GM12874 (cell line): ENCODE measurements at regions not wholly inside any gene's neighbourhood (a gene's known extent, or its start where the extent isn't known, plus 50 kb on each side); places are given as distances from the start of the nearest gene placed in this dataset.

ENCODE experiments used
- TF ChIP-seq, protein P1 (sequence below): IDR thresholded peaks from 2 replicates; pipeline ENCODE4 v1.5.1; 2011; ENCODE audit warnings: low read depth, mild to moderate bottlenecking, control low read depth, low read length, moderate library complexity; ENCODE audit not compliant: insufficient read depth

DNA sequence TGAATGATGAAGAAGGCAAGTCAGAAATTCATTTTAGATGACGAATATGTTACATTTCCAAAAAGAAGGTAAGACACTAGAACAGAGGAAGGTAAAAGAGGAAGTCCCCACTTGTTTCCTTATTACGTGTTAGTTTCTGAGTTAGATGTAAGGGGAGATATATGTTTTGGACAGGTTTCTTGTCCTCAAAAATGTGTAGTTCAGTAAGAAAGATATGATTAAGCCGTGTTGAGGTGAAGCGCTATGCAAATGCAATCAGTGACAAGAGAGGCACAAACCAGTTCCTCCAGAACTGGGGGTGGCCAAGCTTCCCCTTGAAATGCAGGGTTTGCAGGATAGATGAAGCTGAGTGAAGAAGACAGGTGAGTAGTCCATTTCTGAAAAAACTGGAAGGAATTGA lies 293.3 kb upstream of the RUNX1 start:
- TF ChIP-seq, protein P1, sequence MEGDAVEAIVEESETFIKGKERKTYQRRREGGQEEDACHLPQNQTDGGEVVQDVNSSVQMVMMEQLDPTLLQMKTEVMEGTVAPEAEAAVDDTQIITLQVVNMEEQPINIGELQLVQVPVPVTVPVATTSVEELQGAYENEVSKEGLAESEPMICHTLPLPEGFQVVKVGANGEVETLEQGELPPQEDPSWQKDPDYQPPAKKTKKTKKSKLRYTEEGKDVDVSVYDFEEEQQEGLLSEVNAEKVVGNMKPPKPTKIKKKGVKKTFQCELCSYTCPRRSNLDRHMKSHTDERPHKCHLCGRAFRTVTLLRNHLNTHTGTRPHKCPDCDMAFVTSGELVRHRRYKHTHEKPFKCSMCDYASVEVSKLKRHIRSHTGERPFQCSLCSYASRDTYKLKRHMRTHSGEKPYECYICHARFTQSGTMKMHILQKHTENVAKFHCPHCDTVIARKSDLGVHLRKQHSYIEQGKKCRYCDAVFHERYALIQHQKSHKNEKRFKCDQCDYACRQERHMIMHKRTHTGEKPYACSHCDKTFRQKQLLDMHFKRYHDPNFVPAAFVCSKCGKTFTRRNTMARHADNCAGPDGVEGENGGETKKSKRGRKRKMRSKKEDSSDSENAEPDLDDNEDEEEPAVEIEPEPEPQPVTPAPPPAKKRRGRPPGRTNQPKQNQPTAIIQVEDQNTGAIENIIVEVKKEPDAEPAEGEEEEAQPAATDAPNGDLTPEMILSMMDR, result no peak

DNA sequence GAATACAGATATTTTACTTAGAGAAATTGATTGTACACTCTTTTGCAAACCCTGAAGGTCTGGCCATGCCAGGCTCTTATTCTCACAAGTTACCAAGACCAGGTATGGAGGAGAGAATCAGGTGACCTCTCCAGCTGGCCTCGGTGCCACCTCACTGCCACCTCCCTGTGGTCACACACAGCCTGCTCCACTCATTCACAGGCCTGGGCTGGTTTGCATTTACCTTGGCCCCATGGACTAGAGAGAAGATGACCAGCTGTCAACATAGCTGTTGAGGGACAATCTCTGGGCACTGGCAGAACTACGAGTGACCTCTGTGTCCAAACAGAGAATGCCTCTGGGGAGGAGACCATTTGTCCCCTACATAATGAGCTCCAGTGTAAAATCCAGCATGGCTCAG lies 291.2 kb upstream of the RUNX1 start:
- TF ChIP-seq, protein P1, result no peak

DNA sequence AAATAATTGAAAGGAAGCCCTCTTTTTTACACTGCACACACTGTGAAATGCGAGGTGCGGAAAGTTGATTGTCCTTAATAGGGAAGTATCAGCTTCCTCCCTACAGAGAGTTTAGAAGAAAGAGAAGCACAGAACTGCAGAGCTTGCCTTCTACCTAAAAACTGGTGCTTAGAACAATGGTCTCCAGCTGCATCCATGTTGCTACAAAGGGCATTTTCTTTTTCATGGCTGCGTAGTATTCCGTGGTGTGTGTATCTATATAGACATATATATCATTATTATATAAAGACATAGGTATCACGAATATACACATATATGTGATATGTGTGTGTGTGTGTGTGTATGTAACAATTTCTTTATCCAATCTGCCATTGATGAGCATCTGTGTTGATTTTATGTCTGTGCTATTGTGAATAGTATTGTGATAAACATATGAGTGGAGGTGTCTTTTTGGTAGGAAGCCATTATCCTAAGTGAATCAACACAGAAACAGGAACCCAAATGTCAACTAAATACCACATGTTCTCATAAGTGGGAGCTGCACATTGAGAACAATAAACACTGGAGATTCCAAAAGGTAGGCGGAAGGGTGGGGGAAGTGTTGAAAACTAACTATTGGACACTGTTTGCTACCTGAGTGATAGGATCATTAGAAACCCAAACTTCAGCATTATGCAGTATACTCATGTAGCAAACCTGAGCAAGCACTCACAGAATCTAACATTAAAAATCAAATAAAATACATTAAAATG lies 290.0 kb upstream of the RUNX1 start:
- TF ChIP-seq, protein P1, result no peak

DNA sequence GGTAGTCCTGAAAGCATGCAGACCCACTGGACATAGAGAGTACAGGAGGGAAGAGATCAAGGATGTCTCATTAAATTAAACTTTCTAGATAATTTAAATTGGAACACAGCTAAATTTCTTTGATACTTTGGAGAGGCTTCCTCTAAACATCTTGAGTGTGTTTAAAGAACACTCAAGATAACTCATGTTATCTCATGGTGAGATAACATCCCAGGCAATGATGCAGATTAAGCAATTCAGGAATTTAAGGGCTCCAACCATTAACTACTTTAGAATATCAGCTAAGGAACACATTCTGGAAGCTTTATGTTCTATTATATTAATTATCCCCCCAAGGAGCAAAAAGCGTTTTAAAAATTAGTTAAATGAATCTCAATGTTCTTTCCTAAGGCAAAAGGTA lies 289.2 kb upstream of the RUNX1 start:
- TF ChIP-seq, protein P1, result no peak

DNA sequence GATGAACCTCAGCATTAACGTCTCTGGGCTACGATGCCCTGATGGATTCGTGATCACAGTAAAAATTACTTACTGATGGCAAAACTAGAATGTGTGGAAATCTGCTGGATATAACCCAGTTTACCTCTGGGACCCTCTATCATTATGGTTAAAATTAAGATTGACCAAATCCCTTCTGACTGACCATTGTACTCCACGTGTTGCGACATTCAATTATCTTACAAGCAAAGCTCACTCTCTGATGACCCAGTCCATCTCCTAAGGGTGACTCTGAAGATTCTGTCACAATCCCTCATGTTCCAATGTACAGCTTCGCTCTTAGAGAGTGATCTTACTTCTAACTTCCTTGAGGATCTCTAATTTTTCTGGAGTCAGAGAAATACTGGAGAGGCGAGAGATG lies 288.5 kb upstream of the RUNX1 start:
- TF ChIP-seq, protein P1, result no peak

DNA sequence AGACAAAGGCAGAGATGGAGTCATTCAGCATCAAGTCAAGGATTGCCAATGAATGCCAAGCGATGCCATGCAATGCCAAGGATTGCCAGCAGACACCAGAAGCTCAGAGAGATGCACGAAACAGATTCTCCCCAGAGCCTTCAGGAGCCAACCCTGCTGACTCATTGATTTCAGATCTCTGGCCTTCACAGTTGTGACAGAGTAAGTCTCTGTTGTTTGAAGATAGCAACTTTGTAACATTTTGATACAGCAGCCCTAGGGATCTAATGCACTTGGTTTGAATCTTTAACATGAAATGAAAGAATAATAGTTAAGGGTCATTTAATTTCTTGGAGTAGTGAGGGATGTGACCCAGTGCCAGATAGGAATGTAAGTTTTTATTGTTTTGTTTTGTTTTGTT lies 287.4 kb upstream of the RUNX1 start:
- TF ChIP-seq, protein P1, result no peak

DNA sequence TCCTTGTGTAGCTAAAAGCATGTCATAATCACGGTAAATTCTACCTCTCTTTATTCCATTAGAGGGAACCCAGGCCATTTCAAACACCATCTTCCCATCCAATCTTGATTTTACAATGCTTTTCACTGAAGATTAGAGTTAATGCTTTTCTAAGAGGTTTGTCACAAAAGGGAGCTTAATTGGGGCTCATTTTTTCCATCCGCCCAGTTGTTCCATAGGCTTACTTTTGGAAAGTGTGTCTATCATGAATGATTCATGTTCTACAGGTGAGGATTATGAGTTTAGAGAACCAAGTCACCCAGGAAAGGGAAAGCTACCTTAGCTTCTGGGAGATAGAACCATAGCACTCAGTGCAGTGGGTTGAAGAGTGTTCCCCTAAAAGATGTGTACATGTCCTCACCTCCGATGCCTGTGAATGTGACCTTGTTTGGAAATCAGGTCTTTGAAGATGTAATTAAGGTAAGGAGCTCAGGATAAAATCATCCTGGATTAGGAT lies 286.9 kb upstream of the RUNX1 start:
- TF ChIP-seq, protein P1, result no peak
